Type B pancreatic cell (in vitro differentiated cells): ENCODE measurements at regions not wholly inside any gene's neighbourhood (a gene's known extent, or its start where the extent isn't known, plus 50 kb on each side); places are given as distances from the start of the nearest gene placed in this dataset.

ENCODE experiments used
- DNase-seq: peaks from one replicate; pipeline ENCODE4 v3.0.0; 2021; ENCODE audit warnings: mixed read lengths; ENCODE audit not compliant: unreplicated experiment; ENCODE audit errors: extremely low spot score
- H3K27ac Mint-ChIP-seq: 2 replicates; pipeline ENCODE4 v1.8.0; 2021; ENCODE audit warnings: mild to moderate bottlenecking, mixed read lengths
- H3K27me3 Mint-ChIP-seq: 2 replicates; pipeline ENCODE4 v1.8.0; 2021; ENCODE audit warnings: mixed read lengths
- H3K36me3 Mint-ChIP-seq: 2 replicates; pipeline ENCODE4 v1.8.0; 2021; ENCODE audit warnings: mixed read lengths
- H3K4me1 Mint-ChIP-seq: one replicate; pipeline ENCODE4 v1.8.0; 2021; ENCODE audit warnings: mixed read lengths; ENCODE audit not compliant: unreplicated experiment
- H3K4me3 Mint-ChIP-seq: 2 replicates; pipeline ENCODE4 v1.8.0; 2021; ENCODE audit warnings: mild to moderate bottlenecking, mixed read lengths
- H3K9me3 Mint-ChIP-seq: 2 replicates; pipeline ENCODE4 v1.8.0; 2021; ENCODE audit warnings: mixed read lengths
- TF ChIP-seq, protein P1 (sequence below): fragments of 200-600 bp; sonication (generic); conservative IDR thresholded peaks from 2 replicates; pipeline ENCODE4 v1.5.0; 2021; ENCODE audit warnings: antibody characterized with exemption, mild to moderate bottlenecking

DNA sequence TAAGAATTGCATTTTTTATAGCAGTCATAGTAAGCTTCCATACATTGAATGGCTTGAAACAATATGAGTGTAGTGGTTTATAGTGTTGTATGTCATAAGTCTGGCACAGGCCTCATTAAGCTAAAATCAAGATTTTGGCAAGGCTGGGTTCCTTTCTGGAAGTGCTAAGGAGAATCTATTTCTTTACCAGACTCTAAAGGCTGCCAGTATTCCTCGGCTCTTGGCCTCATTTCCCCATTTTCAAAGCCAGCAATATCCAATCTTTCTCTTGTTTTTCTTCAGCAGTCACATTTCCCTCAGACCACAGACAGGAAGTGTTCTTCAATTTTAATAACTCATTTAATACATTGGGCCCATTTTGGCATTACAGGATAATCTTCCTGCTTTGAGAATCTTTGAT lies 1155.5 kb upstream of the PABPC4L start:
- no peak for DNase-seq
- TF ChIP-seq, protein P1, sequence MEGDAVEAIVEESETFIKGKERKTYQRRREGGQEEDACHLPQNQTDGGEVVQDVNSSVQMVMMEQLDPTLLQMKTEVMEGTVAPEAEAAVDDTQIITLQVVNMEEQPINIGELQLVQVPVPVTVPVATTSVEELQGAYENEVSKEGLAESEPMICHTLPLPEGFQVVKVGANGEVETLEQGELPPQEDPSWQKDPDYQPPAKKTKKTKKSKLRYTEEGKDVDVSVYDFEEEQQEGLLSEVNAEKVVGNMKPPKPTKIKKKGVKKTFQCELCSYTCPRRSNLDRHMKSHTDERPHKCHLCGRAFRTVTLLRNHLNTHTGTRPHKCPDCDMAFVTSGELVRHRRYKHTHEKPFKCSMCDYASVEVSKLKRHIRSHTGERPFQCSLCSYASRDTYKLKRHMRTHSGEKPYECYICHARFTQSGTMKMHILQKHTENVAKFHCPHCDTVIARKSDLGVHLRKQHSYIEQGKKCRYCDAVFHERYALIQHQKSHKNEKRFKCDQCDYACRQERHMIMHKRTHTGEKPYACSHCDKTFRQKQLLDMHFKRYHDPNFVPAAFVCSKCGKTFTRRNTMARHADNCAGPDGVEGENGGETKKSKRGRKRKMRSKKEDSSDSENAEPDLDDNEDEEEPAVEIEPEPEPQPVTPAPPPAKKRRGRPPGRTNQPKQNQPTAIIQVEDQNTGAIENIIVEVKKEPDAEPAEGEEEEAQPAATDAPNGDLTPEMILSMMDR: no peak
- Mint-ChIP-seq H3K36me3 (no peaks in the 10 kb centered on the region), H3K4me3 (no peak overlapping the region), H3K27ac (no peak overlapping the region), H3K27me3 (no peaks in the 10 kb centered on the region), H3K4me1 (peaks cover 3% of the 10 kb centered on the region), H3K9me3 (no peaks in the 10 kb centered on the region)

DNA sequence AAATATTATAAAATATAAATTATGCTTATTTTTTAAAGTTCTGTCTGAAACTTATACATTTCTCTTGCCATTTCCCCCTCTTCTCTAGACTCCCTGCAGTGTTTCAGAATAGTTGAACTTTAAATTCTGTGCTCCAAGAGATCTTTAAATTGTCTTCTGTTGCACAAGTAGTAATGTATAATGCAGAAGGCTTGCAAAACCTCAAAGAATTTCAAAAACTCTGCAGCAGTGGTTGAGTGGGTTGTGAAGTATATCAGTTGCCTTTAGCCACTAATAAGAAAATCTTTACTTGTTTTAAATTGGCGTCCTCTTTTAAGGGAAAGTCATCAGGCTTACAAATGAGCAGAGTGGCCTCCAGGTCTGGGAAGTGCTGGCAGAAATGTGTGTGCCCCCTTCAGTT lies 1153.3 kb upstream of the PABPC4L start:
- TF ChIP-seq, protein P1: no peak
- no peak for DNase-seq
- Mint-ChIP-seq H3K4me1 (peaks cover 3% of the 10 kb centered on the region), H3K27ac (no peak overlapping the region), H3K4me3 (no peak overlapping the region), H3K9me3 (no peaks in the 10 kb centered on the region), H3K27me3 (no peaks in the 10 kb centered on the region), H3K36me3 (no peaks in the 10 kb centered on the region)

DNA sequence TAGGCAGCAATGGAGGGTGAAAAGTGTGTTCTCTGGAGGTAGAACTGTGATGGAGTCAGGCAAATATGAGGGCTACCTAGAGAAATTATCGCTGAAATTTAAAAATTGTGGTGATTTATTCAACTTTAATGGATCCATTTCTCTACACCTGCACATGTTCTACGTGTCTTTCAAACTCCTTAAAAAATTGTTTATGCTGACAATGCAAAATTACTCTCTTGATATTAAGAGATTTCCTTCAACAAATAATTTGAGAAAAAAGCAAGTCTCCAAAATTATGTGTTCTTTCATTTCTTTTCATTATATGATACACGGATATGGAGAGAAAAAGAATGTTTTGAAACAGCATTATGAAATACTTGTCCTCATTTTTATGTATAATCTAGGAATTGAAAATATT lies 1151.4 kb upstream of the PABPC4L start:
- Mint-ChIP-seq H3K9me3 (no peaks in the 10 kb centered on the region), H3K4me3 (no peak overlapping the region), H3K4me1 (peaks cover 3% of the 10 kb centered on the region), H3K36me3 (no peaks in the 10 kb centered on the region), H3K27me3 (no peaks in the 10 kb centered on the region), H3K27ac (no peak overlapping the region)
- no peak for DNase-seq
- TF ChIP-seq, protein P1: no peak

DNA sequence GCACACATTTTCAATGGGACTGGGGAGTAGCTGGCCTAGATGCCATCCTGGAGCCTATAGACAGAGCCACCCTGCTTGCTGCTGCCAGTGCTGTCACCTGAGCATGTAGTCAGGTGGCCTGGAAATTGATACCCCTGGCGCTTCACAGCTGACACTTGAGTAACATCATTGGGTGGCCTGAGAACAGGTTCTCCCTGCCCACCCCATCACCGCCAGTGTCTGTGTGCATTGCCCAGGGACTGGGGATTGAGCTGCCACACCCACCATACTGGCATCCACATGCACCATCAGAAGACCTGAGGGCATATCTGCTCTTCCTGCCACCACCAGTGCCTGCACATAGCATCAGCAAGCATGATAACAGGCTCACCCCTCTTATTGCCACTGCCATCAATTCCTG lies 1142.9 kb upstream of the PABPC4L start:
- Mint-ChIP-seq H3K4me1 (no peaks in the 10 kb centered on the region), H3K9me3 (no peaks in the 10 kb centered on the region), H3K4me3 (no peak overlapping the region), H3K27me3 (no peaks in the 10 kb centered on the region), H3K27ac (no peak overlapping the region), H3K36me3 (no peaks in the 10 kb centered on the region)
- TF ChIP-seq, protein P1: no peak
- DNase-seq: no peak

DNA sequence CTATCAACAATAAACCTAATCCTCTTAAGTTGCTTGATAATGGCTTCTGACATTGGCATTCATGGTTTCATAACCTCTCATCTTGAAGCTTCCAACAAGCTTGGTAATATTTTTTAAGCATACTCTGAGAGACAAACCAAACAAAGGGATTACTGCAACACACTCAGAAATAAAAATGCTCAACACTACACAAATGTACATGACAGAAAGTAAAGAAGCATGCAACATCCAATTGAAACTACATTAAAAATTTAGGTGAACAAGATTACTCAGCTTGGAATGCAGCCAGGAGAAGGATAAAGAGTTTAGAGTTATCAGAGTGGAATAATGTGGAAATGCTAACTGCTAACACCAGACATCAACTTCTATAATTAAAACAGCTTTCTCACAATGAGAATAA lies 1136.6 kb upstream of the PABPC4L start:
- TF ChIP-seq, protein P1: no peak
- no peaks in the 10 kb centered on the region for H3K4me1 Mint-ChIP-seq
- no peaks in the 10 kb centered on the region for H3K27me3 Mint-ChIP-seq
- H3K4me3 Mint-ChIP-seq: no peak overlapping the region
- DNase-seq: no peak
- no peaks in the 10 kb centered on the region for H3K9me3 Mint-ChIP-seq
- H3K36me3 Mint-ChIP-seq: no peaks in the 10 kb centered on the region
- no peak overlapping the region for H3K27ac Mint-ChIP-seq

DNA sequence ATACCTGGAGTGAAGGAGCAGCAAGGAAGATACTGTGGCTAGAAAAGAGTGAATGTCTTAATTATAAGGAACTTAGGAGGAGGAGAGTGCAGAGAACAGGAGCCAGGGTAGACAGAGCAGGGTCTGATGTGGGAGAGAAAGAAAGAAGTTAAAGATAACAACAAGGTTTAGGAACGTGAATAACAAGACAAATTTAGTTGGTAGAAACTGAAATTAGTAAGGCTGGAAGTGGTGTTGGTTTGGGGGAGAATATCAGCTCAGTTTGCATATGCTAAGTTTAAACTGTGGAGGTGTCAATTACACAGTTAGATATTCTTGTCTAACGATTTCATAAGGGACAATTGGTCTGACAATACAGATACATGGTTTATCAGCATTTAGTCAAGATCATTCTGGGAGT lies 1123.7 kb upstream of the PABPC4L start:
- DNase-seq: no peak
- H3K4me1 Mint-ChIP-seq: peaks cover 6% of the 10 kb centered on the region
- no peaks in the 10 kb centered on the region for H3K36me3 Mint-ChIP-seq
- H3K27ac Mint-ChIP-seq: no peak overlapping the region
- TF ChIP-seq, protein P1: no peak
- H3K27me3 Mint-ChIP-seq: no peaks in the 10 kb centered on the region
- H3K4me3 Mint-ChIP-seq: no peak overlapping the region
- peaks cover 7% of the 10 kb centered on the region for H3K9me3 Mint-ChIP-seq
